Peyer's patch (tissue), 4 donors: ENCODE measurements at regions not wholly inside any gene's neighbourhood (a gene's known extent, or its start where the extent isn't known, plus 50 kb on each side); places are given as distances from the start of the nearest gene placed in this dataset.
"Not testable (repeated sequence)": the region's sequence is repeated elsewhere in the genome, so short reads cannot be mapped to it uniquely, and the experiment has no call there.

ENCODE experiments used
- DNase-seq, 3 donors: peaks; one replicate each; pipeline ENCODE4 v3.0.0-alpha.2; 2017 to 2019
- H3K27ac ChIP-seq, 4 donors: fragments of 200-600 bp; sonication (generic); one replicate each; pipeline ENCODE4 v1.5.1; 2016 to 2019
- H3K27me3 ChIP-seq, 2 donors: fragments of 200-600 bp; sonication (generic); one replicate each; pipeline ENCODE4 v1.5.1; 2019
- H3K36me3 ChIP-seq, 3 donors: fragments of 200-600 bp; sonication (generic); one replicate each; pipeline ENCODE4 v1.5.1; 2016 to 2019
- H3K4me1 ChIP-seq, 4 donors: fragments of 200-600 bp; sonication (generic); one replicate each; pipeline ENCODE4 v1.5.1; 2016 to 2019
- H3K4me3 ChIP-seq, 4 donors: fragments of 200-600 bp; sonication (generic); 1 replicate in 3 of 4; 2 replicates in 1 of 4; pipeline ENCODE4 v1.5.1; 2016 to 2019; ENCODE audit warnings: mild to moderate bottlenecking in 1 of 4
- H3K9me3 ChIP-seq, 4 donors: fragments of 200-600 bp; sonication (generic); one replicate each; pipeline ENCODE4 v1.5.1; 2016 to 2019; ENCODE audit warnings: mild to moderate bottlenecking in 1 of 4
- CTCF ChIP-seq, 6 experiments: fragments of 450-650 bp in 4 of 6; fragments of 200-600 bp in 2 of 6; sonication (generic) in 1 of 6; IDR thresholded peaks; one replicate each; pipeline ENCODE4 v1.5.1; 2017 to 2019; ENCODE audit warnings: antibody characterized with exemption in 6 of 6, mild to moderate bottlenecking in 3 of 6, moderate library complexity in 1 of 6
- POLR2A ChIP-seq, 2 donors: fragments of 450-650 bp; IDR thresholded peaks; one replicate each; pipeline ENCODE4 v1.5.1; 2017; ENCODE audit warnings: antibody characterized with exemption in 2 of 2, mild to moderate bottlenecking in 2 of 2, moderate library complexity in 2 of 2

- Histone ChIP-seq H3K9me3 (peaks cover 0 to 4% (median 0%) of the 10 kb centered on the region in 4 donors), H3K4me1 (no peaks in the 10 kb centered on the region), H3K4me3 (no peak overlapping the region), H3K27ac (no peak overlapping the region), H3K36me3 (no peaks in the 10 kb centered on the region), H3K27me3 (no peaks in the 10 kb centered on the region)
- peak in 1 of 3 donors; percentile 30 for DNase-seq
- TF ChIP-seq POLR2A (IDR thresholded peaks at IDR 0.05) (no peak), CTCF (IDR thresholded peaks at IDR 0.05) (no peak)
These were observed 2798.7 kb upstream of the TEKT4 start for GRCh38 chr2:92072461-92073035.

- H3K27ac ChIP-seq = no peak overlapping the region
- no peaks in the 10 kb centered on the region for H3K36me3 ChIP-seq
- no peak overlapping the region for H3K4me3 ChIP-seq
- no peak for TF ChIP-seq CTCF (IDR thresholded peaks at IDR 0.05)
- no peak for TF ChIP-seq POLR2A (IDR thresholded peaks at IDR 0.05)
- peak in 1 of 3 donors; percentile 22 for DNase-seq
- H3K9me3 ChIP-seq = peaks cover 0 to 4% (median 0%) of the 10 kb centered on the region in 4 donors
- H3K27me3 ChIP-seq = no peaks in the 10 kb centered on the region
- no peaks in the 10 kb centered on the region for H3K4me1 ChIP-seq
These were observed 2798.0 kb upstream of the TEKT4 start for GRCh38 chr2:92073036-92073814.

- TF ChIP-seq CTCF (IDR thresholded peaks at IDR 0.05) (no peak), POLR2A (IDR thresholded peaks at IDR 0.05) (no peak)
- no peaks in the 10 kb centered on the region for H3K36me3 ChIP-seq
- H3K9me3 ChIP-seq = peaks cover 0 to 4% (median 0%) of the 10 kb centered on the region in 4 donors
- H3K4me1 ChIP-seq = no peaks in the 10 kb centered on the region
- H3K27me3 ChIP-seq = no peaks in the 10 kb centered on the region
- no peak overlapping the region for H3K4me3 ChIP-seq
- peak in 1 of 3 donors; percentile 9 for DNase-seq
- no peak overlapping the region for H3K27ac ChIP-seq
These were observed 2797.2 kb upstream of the TEKT4 start for GRCh38 chr2:92073815-92074548.

GRCh38 chr2:92074549-92074898 lies 2796.7 kb upstream of the TEKT4 start:
- TF ChIP-seq POLR2A (IDR thresholded peaks at IDR 0.05) (no peak), CTCF (IDR thresholded peaks at IDR 0.05) (no peak)
- peak in 1 of 3 donors; percentile 10 for DNase-seq

GRCh38 chr2:92075363-92075762 lies 2795.9 kb upstream of the TEKT4 start:
- not testable (repeated sequence) for H3K9me3 ChIP-seq, H3K27me3 ChIP-seq, H3K4me1 ChIP-seq, H3K4me3 ChIP-seq, DNase-seq, H3K36me3 ChIP-seq, H3K27ac ChIP-seq

More at GRCh38 chr2:92074549-92074898, 2796.7 kb upstream of the TEKT4 start:
- H3K4me1 ChIP-seq = no peaks in the 10 kb centered on the region
- no peak overlapping the region for H3K27ac ChIP-seq
- no peak overlapping the region for H3K4me3 ChIP-seq
- no peaks in the 10 kb centered on the region for H3K27me3 ChIP-seq
- peaks cover 0 to 4% (median 0%) of the 10 kb centered on the region in 4 donors for H3K9me3 ChIP-seq
- H3K36me3 ChIP-seq = no peaks in the 10 kb centered on the region
